Upper lobe of left lung (tissue), 6 donors: ENCODE measurements at regions not wholly inside any gene's neighbourhood (a gene's known extent, or its start where the extent isn't known, plus 50 kb on each side); places are given as distances from the start of the nearest gene placed in this dataset.

Source experiments
- ATAC-seq, 2 donors: fragments of 200-7000 bp; cut with Tn5 transposase; one replicate each; pipeline ENCODE4 v1.9.1; 2022; ENCODE audit warnings: mild to moderate bottlenecking in 2 of 2, moderate library complexity in 2 of 2; ENCODE audit not compliant: low FRiP score in 2 of 2
- DNase-seq, 2 donors: peaks; one replicate each; pipeline ENCODE4 v3.0.0-alpha.2; 2019 to 2020
- H3K27ac ChIP-seq, 4 donors: fragments of 200-600 bp; sonication (generic); one replicate each; pipeline ENCODE4 v1.5.1; 2016 to 2019
- H3K27me3 ChIP-seq, 4 donors: fragments of 200-600 bp; sonication (generic); one replicate each; pipeline ENCODE4 v1.5.1; 2017 to 2019
- H3K36me3 ChIP-seq, 4 donors: fragments of 200-600 bp; sonication (generic); one replicate each; pipeline ENCODE4 v1.5.1; 2016 to 2019
- H3K4me1 ChIP-seq, 4 donors: fragments of 200-600 bp; sonication (generic); one replicate each; pipeline ENCODE4 v1.5.1; 2018 to 2019
- H3K4me3 ChIP-seq, 4 donors: fragments of 200-600 bp; sonication (generic); one replicate each; pipeline ENCODE4 v1.5.1; 2017 to 2019; ENCODE audit warnings: mild to moderate bottlenecking in 2 of 4, moderate library complexity in 1 of 4
- H3K9me3 ChIP-seq, 4 donors: fragments of 200-600 bp; sonication (generic); one replicate each; pipeline ENCODE4 v1.5.1; 2018 to 2019
- CTCF ChIP-seq, 6 experiments: fragments of 450-650 bp in 4 of 6; fragments of 200-600 bp in 2 of 6; sonication (generic) in 2 of 6; IDR thresholded peaks; one replicate each; pipeline ENCODE4 v1.5.1; 2016 to 2019; ENCODE audit warnings: antibody characterized with exemption in 6 of 6
- EP300 ChIP-seq, 4 donors: sonication (generic); formaldehyde crosslinking; IDR thresholded peaks; one replicate each; pipeline ENCODE4 v1.5.1; 2017; ENCODE audit warnings: antibody characterized with exemption in 4 of 4, control low read depth in 2 of 4
- POLR2A ChIP-seq, 4 donors: fragments of 450-650 bp; IDR thresholded peaks; one replicate each; pipeline ENCODE4 v1.5.1; 2016 to 2017; ENCODE audit warnings: antibody characterized with exemption in 4 of 4, mild to moderate bottlenecking in 2 of 4
- POLR2AphosphoS5 ChIP-seq, 2 donors: sonication (generic); formaldehyde crosslinking; IDR thresholded peaks; one replicate each; pipeline ENCODE4 v1.5.1; 2017; ENCODE audit warnings: antibody characterized with exemption in 2 of 2
- WGBS, 2 donors: methylation state at CpG; one replicate each; pipeline ENCODE4 v1.1.5; 2017 to 2018; 5-methylcytosine and 5-hydroxymethylcytosine counted together
- donor health status: DM: no; HTN: no; CAD: no; lungs with moderate emphysema.
- donor health status: DM: no; HTN: yes; CAD: no; lungs with severe emphysema.

- ATAC-seq (no peak), DNase-seq (no peak)
- Histone ChIP-seq H3K9me3 (no peaks in the 10 kb centered on the region), H3K4me3 (no peak overlapping the region), H3K27ac (no peak overlapping the region), H3K4me1 (no peaks in the 10 kb centered on the region), H3K36me3 (no peaks in the 10 kb centered on the region), H3K27me3 (no peaks in the 10 kb centered on the region)
- 43 to 75% methylated on average over 1 of the region's 1 CpG for WGBS, 2 donors
- no peak for TF ChIP-seq EP300 (IDR thresholded peaks at IDR 0.05)
- TF ChIP-seq CTCF (IDR thresholded peaks at IDR 0.05) = no peak
- no peak for TF ChIP-seq POLR2A (IDR thresholded peaks at IDR 0.05)
- no peak for TF ChIP-seq POLR2AphosphoS5 (IDR thresholded peaks at IDR 0.05)
Measured at GRCh38 chr17:53630638-53631037, 192.1 kb upstream of the KIF2B start.

GRCh38 chr17:53630115-53630514, 192.6 kb upstream of the KIF2B start:
- no peaks in the 10 kb centered on the region for H3K27me3 ChIP-seq
- no peak overlapping the region for H3K27ac ChIP-seq
- ATAC-seq (no peak), DNase-seq (no peak)
- 76 to 82% methylated on average over 2 to 3 of the region's 3 CpGs for WGBS, 2 donors
- H3K9me3 ChIP-seq = no peaks in the 10 kb centered on the region
- H3K36me3 ChIP-seq = no peaks in the 10 kb centered on the region
- no peaks in the 10 kb centered on the region for H3K4me1 ChIP-seq
- no peak for TF ChIP-seq POLR2AphosphoS5 (IDR thresholded peaks at IDR 0.05)
- no peak for TF ChIP-seq POLR2A (IDR thresholded peaks at IDR 0.05)
- TF ChIP-seq CTCF (IDR thresholded peaks at IDR 0.05) = no peak
- no peak for TF ChIP-seq EP300 (IDR thresholded peaks at IDR 0.05)
- no peak overlapping the region for H3K4me3 ChIP-seq

GRCh38 chr17:53629188-53629587, 193.5 kb upstream of the KIF2B start:
- H3K9me3 ChIP-seq = no peaks in the 10 kb centered on the region
- TF ChIP-seq POLR2A (IDR thresholded peaks at IDR 0.05) (no peak), CTCF (IDR thresholded peaks at IDR 0.05) (no peak), POLR2AphosphoS5 (IDR thresholded peaks at IDR 0.05) (no peak), EP300 (IDR thresholded peaks at IDR 0.05) (no peak)
- no peak overlapping the region for H3K4me3 ChIP-seq
- no peaks in the 10 kb centered on the region for H3K36me3 ChIP-seq
- no peaks in the 10 kb centered on the region for H3K27me3 ChIP-seq
- H3K4me1 ChIP-seq = no peaks in the 10 kb centered on the region
- DNase-seq (no peak), ATAC-seq (no peak)
- WGBS, 2 donors = 31 to 32% methylated on average over 1 of the region's 1 CpG
- H3K27ac ChIP-seq = no peak overlapping the region

- DNase-seq (no peak), ATAC-seq (no peak)
- no peaks in the 10 kb centered on the region for H3K27me3 ChIP-seq
- no peak overlapping the region for H3K27ac ChIP-seq
- H3K36me3 ChIP-seq = no peaks in the 10 kb centered on the region
- TF ChIP-seq EP300 (IDR thresholded peaks at IDR 0.05) (no peak), CTCF (IDR thresholded peaks at IDR 0.05) (no peak), POLR2AphosphoS5 (IDR thresholded peaks at IDR 0.05) (no peak), POLR2A (IDR thresholded peaks at IDR 0.05) (no peak)
- H3K4me3 ChIP-seq = no peak overlapping the region
- no peaks in the 10 kb centered on the region for H3K4me1 ChIP-seq
- H3K9me3 ChIP-seq = no peaks in the 10 kb centered on the region
Measured at GRCh38 chr17:53628011-53628410, 194.7 kb upstream of the KIF2B start.

- H3K27ac ChIP-seq = no peak overlapping the region
- no peaks in the 10 kb centered on the region for H3K27me3 ChIP-seq
- DNase-seq (no peak), ATAC-seq (no peak)
- H3K4me1 ChIP-seq = no peaks in the 10 kb centered on the region
- no peak overlapping the region for H3K4me3 ChIP-seq
- TF ChIP-seq POLR2A (IDR thresholded peaks at IDR 0.05) (no peak), CTCF (IDR thresholded peaks at IDR 0.05) (no peak), EP300 (IDR thresholded peaks at IDR 0.05) (no peak), POLR2AphosphoS5 (IDR thresholded peaks at IDR 0.05) (no peak)
- no peaks in the 10 kb centered on the region for H3K36me3 ChIP-seq
- H3K9me3 ChIP-seq = no peaks in the 10 kb centered on the region
- WGBS, 2 donors = 80 to 88% methylated on average over 1 of the region's 1 CpG
Measured at GRCh38 chr17:53627511-53627910, 195.2 kb upstream of the KIF2B start.
